Mesothelial cell of epicardium (in vitro differentiated cells): ENCODE measurements at regions not wholly inside any gene's neighbourhood (a gene's known extent, or its start where the extent isn't known, plus 50 kb on each side); places are given as distances from the start of the nearest gene placed in this dataset.
"Not testable (repeated sequence)": the region's sequence is repeated elsewhere in the genome, so short reads cannot be mapped to it uniquely, and the experiment has no call there.

ENCODE experiments used
- DNase-seq, 2 experiments: peaks; one replicate each; pipeline ENCODE4 v3.0.0; 2021; ENCODE audit warnings: low spot score in 2 of 2; ENCODE audit not compliant: unreplicated experiment in 2 of 2
- H3K27ac Mint-ChIP-seq: 2 replicates; pipeline ENCODE4 v1.8.0; 2021; ENCODE audit warnings: mixed read lengths
- H3K27me3 Mint-ChIP-seq: 2 replicates; pipeline ENCODE4 v1.8.0; 2021; ENCODE audit warnings: low read depth, mixed read lengths
- H3K36me3 Mint-ChIP-seq: 2 replicates; pipeline ENCODE4 v1.8.0; 2021; ENCODE audit warnings: mixed read lengths
- H3K4me1 Mint-ChIP-seq: 2 replicates; pipeline ENCODE4 v1.8.0; 2021; ENCODE audit warnings: mixed read lengths
- H3K4me3 Mint-ChIP-seq: 2 replicates; pipeline ENCODE4 v1.8.0; 2021; ENCODE audit warnings: mild to moderate bottlenecking, moderate library complexity, mixed read lengths
- H3K9me3 Mint-ChIP-seq: 2 replicates; pipeline ENCODE4 v1.8.0; 2021; ENCODE audit warnings: mixed read lengths
- CTCF ChIP-seq: fragments of 200-600 bp; sonication (generic); IDR thresholded peaks from one replicate; pipeline ENCODE4 v1.5.0; 2021; ENCODE audit warnings: antibody characterized with exemption; ENCODE audit not compliant: unreplicated experiment

- no peak overlapping the region for H3K27ac Mint-ChIP-seq
Measured at GRCh38 chr1:99371413-99371812, 107.1 kb downstream of the PLPPR4 start.

GRCh38 chr1:99374109-99374508 is 109.8 kb downstream of the PLPPR4 start:
- Mint-ChIP-seq H3K27ac (no peak overlapping the region), H3K27me3 (no peaks in the 10 kb centered on the region), H3K36me3 (no peaks in the 10 kb centered on the region), H3K4me3 (no peak overlapping the region), H3K9me3 (no peaks in the 10 kb centered on the region), H3K4me1 (no peaks in the 10 kb centered on the region)
- no peak for TF ChIP-seq CTCF
- no peak for DNase-seq

More at GRCh38 chr1:99371413-99371812, 107.1 kb downstream of the PLPPR4 start:
- H3K36me3 Mint-ChIP-seq: no peaks in the 10 kb centered on the region
- TF ChIP-seq CTCF: no peak
- no peaks in the 10 kb centered on the region for H3K9me3 Mint-ChIP-seq
- no peak overlapping the region for H3K4me3 Mint-ChIP-seq
- no peaks in the 10 kb centered on the region for H3K4me1 Mint-ChIP-seq
- no peak for DNase-seq
- H3K27me3 Mint-ChIP-seq: no peaks in the 10 kb centered on the region

- DNase-seq, H3K4me3 Mint-ChIP-seq, H3K27ac Mint-ChIP-seq, H3K4me1 Mint-ChIP-seq, H3K27me3 Mint-ChIP-seq, H3K9me3 Mint-ChIP-seq, H3K36me3 Mint-ChIP-seq: not testable (repeated sequence)
Measured at GRCh38 chr1:99374693-99375092, 110.4 kb downstream of the PLPPR4 start.

- DNase-seq: no peak
- no peaks in the 10 kb centered on the region for H3K27me3 Mint-ChIP-seq
- TF ChIP-seq CTCF: no peak
- no peaks in the 10 kb centered on the region for H3K36me3 Mint-ChIP-seq
- H3K27ac Mint-ChIP-seq: no peak overlapping the region
- H3K4me3 Mint-ChIP-seq: no peak overlapping the region
- peaks cover 3% of the 10 kb centered on the region for H3K9me3 Mint-ChIP-seq
- no peaks in the 10 kb centered on the region for H3K4me1 Mint-ChIP-seq
Measured at GRCh38 chr1:99384021-99384420, 119.7 kb downstream of the PLPPR4 start.

- Mint-ChIP-seq H3K4me1 (no peaks in the 10 kb centered on the region), H3K27me3 (no peaks in the 10 kb centered on the region), H3K27ac (no peak overlapping the region), H3K9me3 (peaks cover 3% of the 10 kb centered on the region), H3K4me3 (no peak overlapping the region), H3K36me3 (no peaks in the 10 kb centered on the region)
- DNase-seq: no peak
- TF ChIP-seq CTCF: no peak
Measured at GRCh38 chr1:99385852-99386251, 121.6 kb downstream of the PLPPR4 start.

GRCh38 chr1:99396389-99396788 is 132.1 kb downstream of the PLPPR4 start:
- H3K27me3 Mint-ChIP-seq: no peaks in the 10 kb centered on the region
- DNase-seq: no peak
- no peak overlapping the region for H3K4me3 Mint-ChIP-seq
- H3K4me1 Mint-ChIP-seq: peaks cover 3% of the 10 kb centered on the region
- H3K27ac Mint-ChIP-seq: no peak overlapping the region
- no peak for TF ChIP-seq CTCF
- H3K36me3 Mint-ChIP-seq: no peaks in the 10 kb centered on the region
- no peaks in the 10 kb centered on the region for H3K9me3 Mint-ChIP-seq
